ENCODE measurements at regions not wholly inside any gene's neighbourhood (a gene's known extent, or its start where the extent isn't known, plus 50 kb on each side); places are given as distances from the start of the nearest gene placed in this dataset.

DNA sequence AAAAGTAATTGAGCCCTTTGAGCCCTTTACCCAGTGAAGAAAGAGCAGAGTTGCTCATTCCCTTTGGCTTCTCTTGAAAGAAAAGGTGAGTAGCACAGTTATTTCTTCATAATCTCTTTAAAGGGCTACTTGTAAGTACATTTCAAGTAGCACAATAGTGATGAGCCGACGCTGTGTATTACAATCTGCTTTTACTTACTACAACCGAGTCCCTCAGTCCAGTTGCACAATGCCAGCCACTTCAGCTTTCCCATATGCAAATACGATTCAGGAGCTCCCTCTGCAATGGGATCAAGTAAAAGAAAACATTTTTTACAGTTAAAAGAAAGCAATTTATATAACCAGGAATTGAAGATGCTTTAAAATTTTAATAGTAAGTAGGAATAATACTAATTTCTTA lies 868.5 kb downstream of the RNF144A start:
- TF ChIP-seq CTCF (IDR thresholded peaks at IDR 0.05) (no peak), EP300 (IDR thresholded peaks at IDR 0.05; ENCODE audit: low read depth) (no peak), POLR2A (IDR thresholded peaks at IDR 0.05) (no peak)
